Left renal pelvis (tissue), 4 donors: ENCODE measurements at regions not wholly inside any gene's neighbourhood (a gene's known extent, or its start where the extent isn't known, plus 50 kb on each side); places are given as distances from the start of the nearest gene placed in this dataset.

Experiments used
- DNase-seq, 4 donors: peaks; one replicate each; pipeline ENCODE4 v3.0.0-alpha.2; 2013; ENCODE audit warnings: low read depth in 4 of 4, low spot score in 3 of 4

DNA sequence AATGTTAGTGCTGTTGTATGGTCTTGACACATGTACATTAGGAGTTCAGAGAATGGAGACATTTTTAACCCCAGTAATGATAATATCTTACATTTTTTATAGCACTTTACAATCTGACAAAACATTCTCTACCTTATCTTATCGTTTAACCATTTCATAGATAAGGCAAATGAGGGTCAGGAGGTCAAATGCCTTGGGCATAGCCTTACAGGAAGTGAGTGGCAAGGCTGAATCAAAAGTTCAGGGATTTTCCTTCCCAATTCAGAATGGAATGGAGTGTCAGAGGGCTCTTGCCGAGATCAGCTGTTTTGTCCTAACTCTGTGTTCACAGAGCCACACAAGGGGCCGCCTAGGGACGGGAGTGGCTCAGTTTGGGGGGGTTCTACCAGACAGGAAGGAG is 57.6 kb upstream of the AK4 start:
- DNase-seq, result no peak

DNA sequence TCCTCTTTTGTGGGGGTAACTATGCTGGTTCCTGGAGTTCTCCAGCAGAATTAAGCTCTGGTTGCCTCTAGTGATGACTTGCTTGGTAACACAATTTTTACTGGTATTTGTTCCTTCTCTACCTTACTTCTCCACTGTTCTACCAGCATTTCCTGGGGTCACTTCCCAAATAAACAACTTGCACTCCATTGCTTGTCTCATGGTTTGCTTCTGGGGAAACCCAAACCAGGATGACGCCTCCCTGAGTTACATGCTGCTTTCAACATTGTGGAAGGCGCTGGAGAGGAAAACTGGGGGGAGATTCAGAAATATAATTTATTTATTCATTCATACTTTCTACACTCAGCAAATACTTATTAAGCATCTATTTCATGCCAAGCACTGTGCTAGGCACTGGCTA is 55.3 kb upstream of the AK4 start:
- DNase-seq, result no peak

DNA sequence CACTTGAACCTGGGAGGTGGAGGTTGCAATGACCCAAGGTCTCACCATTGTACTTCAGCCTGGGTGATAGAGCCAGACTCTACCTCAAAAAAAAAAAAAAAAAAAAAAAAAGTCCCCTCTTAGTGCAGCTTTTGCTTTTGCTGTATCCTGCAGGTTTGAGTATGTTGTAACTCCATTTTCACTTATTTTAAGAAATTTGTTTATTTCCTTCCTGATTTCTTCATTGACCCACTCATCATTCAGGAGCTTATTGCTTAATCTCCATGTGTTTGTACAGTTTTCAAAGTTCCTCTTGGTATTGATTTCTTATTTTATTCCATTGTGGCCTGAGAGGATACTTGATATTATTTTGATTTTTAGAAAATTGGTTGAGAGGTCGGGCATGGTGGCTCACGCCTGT is 50.9 kb upstream of the AK4 start:
- DNase-seq, result no peak
